Caco-2 (cell line): ENCODE measurements at regions not wholly inside any gene's neighbourhood (a gene's known extent, or its start where the extent isn't known, plus 50 kb on each side); places are given as distances from the start of the nearest gene placed in this dataset.

Source experiments
- BruUV-seq: library from RNA; stranded (reverse); fragments of 400-500 nt; replicated peaks from 2 replicates; lab custom pipeline; 2021; lab: Mats Ljungman, UMichigan
- CTCF ChIA-PET: fragments of 300-600 bp; sonication (Branson Sonifier 250); formaldehyde crosslinking; loops from one replicate; lab custom pipeline; 2022; ENCODE audit warnings: antibody characterized with exemption; lab: Charles Lee
- POLR2A ChIA-PET: fragments of 300-600 bp; sonication (Branson Sonifier 250); formaldehyde crosslinking; loops from one replicate; lab custom pipeline; 2022; ENCODE audit warnings: antibody characterized with exemption; lab: Charles Lee
- DNase-seq, 2 experiments: peaks; one replicate each; pipeline versions ENCODE4 v3.0.0 to v3.0.0-alpha.2; 2020 to 2022
- H3K27me3 ChIP-seq: replicated peaks from 2 replicates; pipeline ENCODE4 v1.6.0; 2011; ENCODE audit warnings: low read length; ENCODE audit not compliant: control insufficient read depth, insufficient read depth
- H3K36me3 ChIP-seq: 2 replicates; pipeline ENCODE4 v1.5.1; 2011; ENCODE audit warnings: low read length; ENCODE audit not compliant: control insufficient read depth, insufficient read depth
- H3K4me1 ChIP-seq: fragments of 250-450 bp; sonication (Bioruptor Pico); 2 replicates; pipeline ENCODE4 v1.5.1; 2020; ENCODE audit warnings: mild to moderate bottlenecking
- H3K4me3 ChIP-seq: 2 replicates; pipeline ENCODE4 v1.5.1; 2011; ENCODE audit warnings: low read depth, mild to moderate bottlenecking, control low read depth, low read length
- H3K9me3 ChIP-seq: fragments of 250-450 bp; sonication (Bioruptor Pico); 2 replicates; pipeline ENCODE4 v1.5.1; 2020; ENCODE audit warnings: mild to moderate bottlenecking, moderate library complexity
- H3K27ac Mint-ChIP-seq: one replicate; pipeline ENCODE4 v1.8.0; 2022; ENCODE audit warnings: mixed read lengths; ENCODE audit not compliant: unreplicated experiment
- H3K27me3 Mint-ChIP-seq: one replicate; pipeline ENCODE4 v1.8.0; 2022; ENCODE audit warnings: mixed read lengths; ENCODE audit not compliant: insufficient read depth, unreplicated experiment
- H3K36me3 Mint-ChIP-seq: one replicate; pipeline ENCODE4 v1.8.0; 2022; ENCODE audit warnings: mild to moderate bottlenecking, mixed read lengths; ENCODE audit not compliant: insufficient read depth, unreplicated experiment
- H3K4me1 Mint-ChIP-seq: one replicate; pipeline ENCODE4 v1.8.0; 2022; ENCODE audit warnings: low read depth, mixed read lengths; ENCODE audit not compliant: unreplicated experiment
- H3K4me3 Mint-ChIP-seq: one replicate; pipeline ENCODE4 v1.8.0; 2022; ENCODE audit warnings: mild to moderate bottlenecking, moderate library complexity, mixed read lengths; ENCODE audit not compliant: unreplicated experiment
- H3K9me3 Mint-ChIP-seq: one replicate; pipeline ENCODE4 v1.8.0; 2022; ENCODE audit warnings: mixed read lengths; ENCODE audit not compliant: unreplicated experiment
- CTCF ChIP-seq, 2 experiments: fragments of 200-600 bp in 1 of 2; IDR thresholded peaks; 1 replicate in 1 of 2; 2 replicates in 1 of 2; pipeline versions ENCODE4 v1.5.1 to v1.8.0; 2011 to 2022; ENCODE audit warnings: antibody characterized with exemption in 1 of 2, control low read depth in 1 of 2, inconsistent platforms in 1 of 2, low read depth in 1 of 2, low read length in 1 of 2, mild to moderate bottlenecking in 1 of 2, moderate library complexity in 1 of 2; ENCODE audit not compliant: insufficient read depth in 1 of 2, severe bottlenecking in 1 of 2, unreplicated experiment in 1 of 2
- intact Hi-C: fragments of 100-400 bp; cut with micrococcal nuclease; formaldehyde crosslinking; loops from one replicate; pipeline ENCODE4 v1.10.0; 2022; ENCODE audit not compliant: unreplicated experiment

GRCh38 chr9:79257228-79257781 is 314.5 kb upstream of the TLE4 start:
- no peak overlapping the region for H3K4me3 Mint-ChIP-seq
- CTCF ChIA-PET: no interaction called here
- Histone ChIP-seq H3K4me1 (no peaks in the 10 kb centered on the region), H3K27me3 (no peaks in the 10 kb centered on the region), H3K4me3 (no peak overlapping the region), H3K36me3 (no peaks in the 10 kb centered on the region), H3K9me3 (no peaks in the 10 kb centered on the region)
- POLR2A ChIA-PET: no interaction called here
- peaks cover 3% of the 10 kb centered on the region for H3K27me3 Mint-ChIP-seq
- no peaks in the 10 kb centered on the region for H3K9me3 Mint-ChIP-seq
- no peak for TF ChIP-seq CTCF (IDR thresholded peaks at IDR 0.05; ENCODE audit: insufficient read depth in 1 of 2, low read depth in 1 of 2, low read length in 1 of 2, severe bottlenecking in 1 of 2, unreplicated experiment in 1 of 2)
- no peaks in the 10 kb centered on the region for H3K4me1 Mint-ChIP-seq
- DNase-seq: no peak
- no TSS peak for BruUV-seq
- no peak overlapping the region for H3K27ac Mint-ChIP-seq
- no peaks in the 10 kb centered on the region for H3K36me3 Mint-ChIP-seq
- intact Hi-C loops: no loop called here

DNA sequence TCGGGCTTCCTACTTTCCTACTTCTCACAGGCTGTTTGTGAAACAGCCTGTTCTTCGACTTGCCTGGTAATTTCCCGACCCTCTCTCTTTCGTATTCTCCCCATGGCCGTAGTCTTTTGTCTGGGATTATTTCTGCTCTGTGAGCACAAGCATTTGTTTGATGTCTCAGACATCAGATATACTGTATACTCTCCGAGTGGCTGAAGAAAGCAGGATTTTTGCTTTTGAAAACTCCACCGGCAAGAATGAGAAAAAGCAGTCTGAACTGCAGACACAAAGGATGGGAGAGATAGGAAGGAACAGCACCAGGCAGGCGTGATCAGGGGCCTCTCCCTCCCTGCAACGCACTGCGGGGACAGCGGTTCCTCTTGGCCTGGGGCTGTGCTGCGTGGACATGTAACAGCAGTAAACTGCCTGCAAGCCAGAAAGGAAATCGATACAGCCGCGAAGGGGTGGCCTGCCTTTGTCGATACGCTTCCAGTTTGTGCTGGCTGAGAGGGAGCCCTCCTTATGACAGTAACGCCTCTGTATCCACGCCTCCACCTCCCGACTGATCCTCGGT is 313.9 kb upstream of the TLE4 start:
- Histone ChIP-seq H3K4me3 (no peak overlapping the region), H3K36me3 (no peaks in the 10 kb centered on the region), H3K9me3 (no peaks in the 10 kb centered on the region), H3K4me1 (no peaks in the 10 kb centered on the region), H3K27me3 (no peaks in the 10 kb centered on the region)
- TF ChIP-seq CTCF (IDR thresholded peaks at IDR 0.05; ENCODE audit: insufficient read depth in 1 of 2, low read depth in 1 of 2, low read length in 1 of 2, severe bottlenecking in 1 of 2, unreplicated experiment in 1 of 2): no peak
- Mint-ChIP-seq H3K36me3 (no peaks in the 10 kb centered on the region), H3K9me3 (no peaks in the 10 kb centered on the region), H3K4me1 (no peaks in the 10 kb centered on the region), H3K27me3 (peaks cover 3% of the 10 kb centered on the region), H3K4me3 (no peak overlapping the region), H3K27ac (no peak overlapping the region)
- BruUV-seq: no TSS peak
- intact Hi-C loops: no loop called here
- ChIA-PET CTCF (no interaction called here), POLR2A (no interaction called here)
- DNase-seq: no peak

- POLR2A ChIA-PET: no interaction called here
Observed at GRCh38 chr9:79259858-79260257, 311.9 kb upstream of the TLE4 start.

More at GRCh38 chr9:79259858-79260257, 311.9 kb upstream of the TLE4 start:
- H3K36me3 ChIP-seq: no peaks in the 10 kb centered on the region
- Mint-ChIP-seq H3K27ac (no peak overlapping the region), H3K9me3 (no peaks in the 10 kb centered on the region), H3K27me3 (peaks cover 3% of the 10 kb centered on the region), H3K4me1 (no peaks in the 10 kb centered on the region), H3K36me3 (no peaks in the 10 kb centered on the region), H3K4me3 (no peak overlapping the region)
- DNase-seq: no peak
- no peaks in the 10 kb centered on the region for H3K9me3 ChIP-seq
- BruUV-seq: no TSS peak
- no peaks in the 10 kb centered on the region for H3K4me1 ChIP-seq
- no peak for TF ChIP-seq CTCF (IDR thresholded peaks at IDR 0.05; ENCODE audit: insufficient read depth in 1 of 2, low read depth in 1 of 2, low read length in 1 of 2, severe bottlenecking in 1 of 2, unreplicated experiment in 1 of 2)
- H3K27me3 ChIP-seq: no peaks in the 10 kb centered on the region
- CTCF ChIA-PET: no interaction called here
- no peak overlapping the region for H3K4me3 ChIP-seq
- intact Hi-C loops: no loop called here
